ENCODE measurements at regions not wholly inside any gene's neighbourhood (a gene's known extent, or its start where the extent isn't known, plus 50 kb on each side); places are given as distances from the start of the nearest gene placed in this dataset.

GRCh38 chr12:85572956-85573355 is 263.3 kb downstream of the RASSF9 start:
- TF ChIP-seq CTCF (conservative IDR thresholded peaks at IDR 0.05): no peak
- no peak for TF ChIP-seq ZFX (IDR thresholded peaks at IDR 0.05)

Measured in C4-2B (cell line).